Endothelial cell of umbilical vein (primary cell): ENCODE measurements at regions not wholly inside any gene's neighbourhood (a gene's known extent, or its start where the extent isn't known, plus 50 kb on each side); places are given as distances from the start of the nearest gene placed in this dataset.

Experiments
- BruUV-seq: library from RNA; stranded (reverse); fragments of 400-500 nt; replicated peaks from 2 replicates; lab custom pipeline; 2021; lab: Mats Ljungman, UMichigan
- CTCF ChIA-PET: fragments of 300-600, 350-600 bp; sonication (Branson Sonifier 250); formaldehyde crosslinking; loops from one replicate; lab custom pipeline; 2021; ENCODE audit warnings: antibody characterized with exemption, inconsistent platforms; lab: Charles Lee
- POLR2A ChIA-PET: fragments of 300-600, 350-600 bp; sonication (Branson Sonifier 250); formaldehyde crosslinking; loops from one replicate; lab custom pipeline; 2021; ENCODE audit warnings: antibody characterized with exemption, inconsistent platforms; lab: Charles Lee
- DNase-seq: peaks from one replicate; pipeline ENCODE4 v3.0.0-alpha.2; 2011; ENCODE audit warnings: low read depth, low spot score
- FAIRE-seq: peaks from 2 replicates; lab custom pipeline; 2011; peaks lifted over from hg19 to GRCh38; lab: Jason Lieb, UNC
- H2AFZ ChIP-seq: 2 replicates; pipeline ENCODE4 v1.6.0; 2012; ENCODE audit warnings: low read depth, low read length, control low read depth, inconsistent platforms
- H3K27ac ChIP-seq: 2 replicates; pipeline ENCODE4 v1.5.1; 2011; ENCODE audit warnings: low read depth, mild to moderate bottlenecking, control low read depth, low read length, moderate library complexity; ENCODE audit not compliant: insufficient read depth
- H3K27me3 ChIP-seq, 2 experiments: 2 replicates each; pipeline versions ENCODE4 v1.6.0 to v1.6.1; 2011; ENCODE audit warnings: low read length in 2 of 2, mixed read lengths in 1 of 2; ENCODE audit not compliant: control insufficient read depth in 2 of 2, insufficient read depth in 2 of 2
- H3K36me3 ChIP-seq, 2 experiments: 2 replicates in 1 of 2; 3 replicates in 1 of 2; pipeline ENCODE4 v1.5.1; 2011; ENCODE audit warnings: low read length in 2 of 2, mild to moderate bottlenecking in 1 of 2, moderate library complexity in 1 of 2; ENCODE audit not compliant: control insufficient read depth in 2 of 2, insufficient read depth in 2 of 2; ENCODE audit errors: extremely low read depth in 1 of 2
- H3K4me1 ChIP-seq: 3 replicates; pipeline ENCODE4 v1.5.1; 2011; ENCODE audit warnings: mild to moderate bottlenecking, low read length; ENCODE audit not compliant: control insufficient read depth, insufficient read depth; ENCODE audit errors: extremely low read depth
- H3K4me2 ChIP-seq: 2 replicates; pipeline ENCODE4 v1.6.1; 2011; ENCODE audit warnings: low read length, control low read depth, mixed read lengths; ENCODE audit not compliant: insufficient read depth
- H3K4me3 ChIP-seq, 3 experiments: fragments of 200-600 bp in 1 of 3; sonication (generic), shearing (Covaris generic) in 1 of 3; replicated peaks in 1 of 3; 2 replicates each; pipeline ENCODE4 v1.5.1; 2011 to 2016; ENCODE audit warnings: control low read depth in 3 of 3, low read length in 3 of 3, mild to moderate bottlenecking in 2 of 3, inconsistent platforms in 1 of 3, low read depth in 1 of 3, moderate library complexity in 1 of 3; ENCODE audit not compliant: insufficient read depth in 1 of 3
- H3K79me2 ChIP-seq: 2 replicates; pipeline ENCODE4 v1.6.0; 2012; ENCODE audit warnings: low read length, inconsistent platforms; ENCODE audit not compliant: control insufficient read depth, insufficient read depth
- H3K9ac ChIP-seq: replicated peaks from 2 replicates; pipeline ENCODE3; 2011; ENCODE audit warnings: low read length, control low read depth; ENCODE audit not compliant: insufficient read depth; ENCODE audit errors: extremely low read depth
- H3K9me1 ChIP-seq: replicated peaks from 3 replicates; pipeline ENCODE4 v1.6.0; 2011; ENCODE audit warnings: mild to moderate bottlenecking, low read length; ENCODE audit not compliant: control insufficient read depth, insufficient read depth; ENCODE audit errors: extremely low read depth
- H3K9me3 ChIP-seq: replicated peaks from 2 replicates; pipeline ENCODE4 v1.5.1; 2012; ENCODE audit warnings: low read length, inconsistent platforms; ENCODE audit not compliant: control insufficient read depth, insufficient read depth
- H4K20me1 ChIP-seq: replicated peaks from 2 replicates; pipeline ENCODE3; 2011; ENCODE audit warnings: mild to moderate bottlenecking, low read length; ENCODE audit not compliant: control insufficient read depth, insufficient read depth; ENCODE audit errors: extremely low read depth
- EZH2 ChIP-seq: IDR thresholded peaks from 2 replicates; pipeline ENCODE4 v1.6.1; 2012; ENCODE audit warnings: borderline replicate concordance, low read depth, mild to moderate bottlenecking, moderate library complexity, low read length, inconsistent platforms; ENCODE audit not compliant: severe bottlenecking
- FOS ChIP-seq: IDR thresholded peaks from 2 replicates; pipeline ENCODE4 v1.6.1; 2011; ENCODE audit warnings: mild to moderate bottlenecking, low read length, moderate library complexity, borderline replicate concordance; ENCODE audit not compliant: insufficient read depth
- GATA2 ChIP-seq: IDR thresholded peaks from 2 replicates; pipeline ENCODE4 v1.7.0; 2011; ENCODE audit warnings: low read depth, mild to moderate bottlenecking, moderate library complexity, mixed read lengths, low read length; ENCODE audit not compliant: insufficient read length, insufficient read depth
- JUN ChIP-seq: IDR thresholded peaks from 2 replicates; pipeline ENCODE4 v1.6.1; 2011; ENCODE audit warnings: borderline replicate concordance, low read depth; ENCODE audit not compliant: insufficient read length, insufficient read depth
- MYC ChIP-seq: IDR thresholded peaks from one replicate; pipeline ENCODE4 v1.6.1; 2011; ENCODE audit warnings: mild to moderate bottlenecking, low read depth, low read length
- POLR2A ChIP-seq: IDR thresholded peaks from 2 replicates; pipeline ENCODE4 v1.6.1; 2012; ENCODE audit warnings: low read depth, mild to moderate bottlenecking, control low read depth, low read length
- POLR2AphosphoS5 ChIP-seq: IDR thresholded peaks from 2 replicates; pipeline ENCODE4 v1.6.1; 2012; ENCODE audit warnings: low read depth, mild to moderate bottlenecking, control low read depth, low read length, moderate library complexity; ENCODE audit not compliant: insufficient read depth
- dilution Hi-C: fragments of 300-500 bp; cut with MboI; formaldehyde crosslinking; loops from one replicate; pipeline ENCODE4 v1.15.0; 2019; ENCODE audit warnings: low sequenced_read_pairs; ENCODE audit not compliant: extremely low pct_ligation_motif_present
- intact Hi-C: fragments of 100-400 bp; cut with micrococcal nuclease; formaldehyde crosslinking; loops from one replicate; pipeline ENCODE4 v1.10.0; 2022
- TF ChIP-seq, protein P1 (sequence below): IDR thresholded peaks from 2 replicates; pipeline ENCODE4 v1.6.1; 2011; ENCODE audit not compliant: insufficient read depth, insufficient read length
- TF ChIP-seq, protein P2 (sequence below), 2 donors: IDR thresholded peaks; 1 replicate in 1 of 2; 2 replicates in 1 of 2; pipeline ENCODE4 v1.5.1; 2011; ENCODE audit warnings: low read length in 2 of 2, mild to moderate bottlenecking in 2 of 2, moderate library complexity in 2 of 2, control low read depth in 1 of 2, inconsistent platforms in 1 of 2, low read depth in 1 of 2; ENCODE audit not compliant: insufficient read depth in 1 of 2; ENCODE audit errors: extremely low read depth in 1 of 2

DNA sequence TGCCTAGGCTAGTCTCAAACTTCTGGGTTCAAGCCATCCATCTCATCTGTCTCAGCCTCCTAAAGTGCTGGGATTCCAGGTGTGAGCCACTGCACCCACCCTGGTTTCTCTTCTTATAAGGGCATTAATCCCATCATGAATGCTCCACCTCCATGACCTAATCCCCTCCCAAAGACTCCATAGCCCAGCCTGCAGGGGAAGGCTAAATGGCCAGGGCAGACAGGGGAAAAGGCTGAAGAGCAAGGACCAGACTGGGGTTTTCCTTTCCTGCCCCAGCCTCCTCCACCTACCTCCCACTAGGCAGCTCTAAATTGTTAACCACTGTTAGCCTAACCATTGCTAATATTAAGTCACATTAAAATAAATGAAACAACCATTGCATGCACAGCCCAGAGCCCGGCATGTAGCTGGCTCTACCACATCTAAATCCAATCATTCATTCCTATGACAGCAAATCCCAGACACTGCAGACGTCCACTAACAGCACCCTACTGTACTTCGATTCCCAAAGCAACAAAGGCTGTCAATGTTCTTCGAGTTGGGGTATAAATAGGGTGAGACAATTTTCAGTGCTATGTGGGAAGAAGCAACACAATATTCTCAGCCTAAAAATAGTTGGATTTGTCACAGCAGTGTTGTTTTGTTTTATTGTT, 243.2 kb upstream of the ARID1B start:
- H3K4me3 ChIP-seq, result no peak overlapping the region
- H3K79me2 ChIP-seq, result no peaks in the 10 kb centered on the region
- no peak overlapping the region for H3K27ac ChIP-seq
- no peaks in the 10 kb centered on the region for H3K36me3 ChIP-seq
- BruUV-seq, result no TSS peak
- no peak overlapping the region for H3K4me2 ChIP-seq
- dilution Hi-C loops, result no loop called here
- no peaks in the 10 kb centered on the region for H3K9me3 ChIP-seq
- H3K9me1 ChIP-seq, result no peaks in the 10 kb centered on the region
- TF ChIP-seq, protein P1, sequence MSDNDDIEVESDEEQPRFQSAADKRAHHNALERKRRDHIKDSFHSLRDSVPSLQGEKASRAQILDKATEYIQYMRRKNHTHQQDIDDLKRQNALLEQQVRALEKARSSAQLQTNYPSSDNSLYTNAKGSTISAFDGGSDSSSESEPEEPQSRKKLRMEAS, result no peak
- TF ChIP-seq EZH2, result no peak
- TF ChIP-seq FOS, result no peak
- no peak for TF ChIP-seq POLR2AphosphoS5
- no peak for TF ChIP-seq JUN
- no peak for TF ChIP-seq GATA2
- TF ChIP-seq MYC, result no peak
- TF ChIP-seq, protein P2, sequence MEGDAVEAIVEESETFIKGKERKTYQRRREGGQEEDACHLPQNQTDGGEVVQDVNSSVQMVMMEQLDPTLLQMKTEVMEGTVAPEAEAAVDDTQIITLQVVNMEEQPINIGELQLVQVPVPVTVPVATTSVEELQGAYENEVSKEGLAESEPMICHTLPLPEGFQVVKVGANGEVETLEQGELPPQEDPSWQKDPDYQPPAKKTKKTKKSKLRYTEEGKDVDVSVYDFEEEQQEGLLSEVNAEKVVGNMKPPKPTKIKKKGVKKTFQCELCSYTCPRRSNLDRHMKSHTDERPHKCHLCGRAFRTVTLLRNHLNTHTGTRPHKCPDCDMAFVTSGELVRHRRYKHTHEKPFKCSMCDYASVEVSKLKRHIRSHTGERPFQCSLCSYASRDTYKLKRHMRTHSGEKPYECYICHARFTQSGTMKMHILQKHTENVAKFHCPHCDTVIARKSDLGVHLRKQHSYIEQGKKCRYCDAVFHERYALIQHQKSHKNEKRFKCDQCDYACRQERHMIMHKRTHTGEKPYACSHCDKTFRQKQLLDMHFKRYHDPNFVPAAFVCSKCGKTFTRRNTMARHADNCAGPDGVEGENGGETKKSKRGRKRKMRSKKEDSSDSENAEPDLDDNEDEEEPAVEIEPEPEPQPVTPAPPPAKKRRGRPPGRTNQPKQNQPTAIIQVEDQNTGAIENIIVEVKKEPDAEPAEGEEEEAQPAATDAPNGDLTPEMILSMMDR (IDR thresholded peaks at IDR 0.05; ENCODE audit: extremely low read depth in 1 of 2, insufficient read depth in 1 of 2, low read depth in 1 of 2, low read length in 2 of 2), result no peak
- TF ChIP-seq POLR2A, result no peak
- no peak overlapping the region for H3K9ac ChIP-seq
- ChIA-PET CTCF (no interaction called here), POLR2A (no interaction called here)
- no peaks in the 10 kb centered on the region for H3K4me1 ChIP-seq
- intact Hi-C loops, result no loop called here
- DNase-seq (no peak), FAIRE-seq (no peak)
- no peak overlapping the region for H2AFZ ChIP-seq
- H4K20me1 ChIP-seq, result no peaks in the 10 kb centered on the region
- no peaks in the 10 kb centered on the region for H3K27me3 ChIP-seq
